Subcutaneous abdominal adipose tissue (tissue), 5 donors: ENCODE measurements at regions not wholly inside any gene's neighbourhood (a gene's known extent, or its start where the extent isn't known, plus 50 kb on each side); places are given as distances from the start of the nearest gene placed in this dataset.
"Not testable (repeated sequence)": the region's sequence is repeated elsewhere in the genome, so short reads cannot be mapped to it uniquely, and the experiment has no call there.

Source experiments
- H3K27ac ChIP-seq: one replicate; pipeline ENCODE4 v1.7.0; 2013; ENCODE audit warnings: low read depth, mild to moderate bottlenecking, inconsistent platforms, low read length, moderate library complexity
- H3K27me3 ChIP-seq, 5 donors: one replicate each; pipeline ENCODE4 v1.7.0; 2013; ENCODE audit warnings: low read length in 5 of 5, inconsistent platforms in 1 of 5; ENCODE audit not compliant: control insufficient read depth in 5 of 5, insufficient read depth in 4 of 5
- H3K36me3 ChIP-seq, 5 donors: one replicate each; pipeline ENCODE4 v1.7.0; 2013; ENCODE audit warnings: low read length in 5 of 5; ENCODE audit not compliant: control insufficient read depth in 5 of 5, insufficient read depth in 5 of 5
- H3K4me1 ChIP-seq, 5 donors: one replicate each; pipeline ENCODE4 v1.7.0; 2013; ENCODE audit warnings: low read length in 5 of 5, mild to moderate bottlenecking in 3 of 5, moderate library complexity in 1 of 5; ENCODE audit not compliant: control insufficient read depth in 5 of 5, insufficient read depth in 5 of 5
- H3K4me3 ChIP-seq, 5 donors: one replicate each; pipeline ENCODE4 v1.7.0; 2013; ENCODE audit warnings: low read length in 5 of 5, low read depth in 1 of 5
- H3K9ac ChIP-seq, 5 donors: one replicate each; pipeline ENCODE4 v1.7.0; 2013; ENCODE audit warnings: low read length in 5 of 5, mild to moderate bottlenecking in 4 of 5, moderate library complexity in 3 of 5
- H3K9me3 ChIP-seq, 5 donors: one replicate each; pipeline ENCODE4 v1.7.0; 2013; ENCODE audit warnings: low read length in 5 of 5; ENCODE audit not compliant: control insufficient read depth in 5 of 5
- donor health status: healthy.
- donor health status: healthy.
- donor health status: healthy.
- donor health status: healthy.
- donor health status: healthy.

- H3K4me1 ChIP-seq: no peaks in the 10 kb centered on the region
- no peaks in the 10 kb centered on the region for H3K9me3 ChIP-seq
- H3K27ac ChIP-seq: no peak overlapping the region
- no peak overlapping the region for H3K4me3 ChIP-seq
- H3K36me3 ChIP-seq: no peaks in the 10 kb centered on the region
- H3K9ac ChIP-seq: no peak overlapping the region
- H3K27me3 ChIP-seq: no peaks in the 10 kb centered on the region
These were observed 146.3 kb upstream of the ZC3H15 start for GRCh38 chr2:186339716-186340115.

- H3K4me1 ChIP-seq: peaks cover 0 to 3% (median 0%) of the 10 kb centered on the region in 5 donors
- H3K27ac ChIP-seq: no peak overlapping the region
- no peaks in the 10 kb centered on the region for H3K27me3 ChIP-seq
- H3K9me3 ChIP-seq: no peaks in the 10 kb centered on the region
- no peak overlapping the region for H3K4me3 ChIP-seq
- H3K9ac ChIP-seq: no peak overlapping the region
- H3K36me3 ChIP-seq: no peaks in the 10 kb centered on the region
These were observed 144.0 kb upstream of the ZC3H15 start for GRCh38 chr2:186342029-186342428.

- Histone ChIP-seq H3K9ac (no peak overlapping the region), H3K4me1 (peaks cover 0 to 11% (median 0%) of the 10 kb centered on the region in 5 donors), H3K27me3 (no peaks in the 10 kb centered on the region), H3K4me3 (no peak overlapping the region), H3K9me3 (no peaks in the 10 kb centered on the region), H3K27ac (no peak overlapping the region), H3K36me3 (no peaks in the 10 kb centered on the region)
These were observed 140.3 kb upstream of the ZC3H15 start for GRCh38 chr2:186345745-186346144.

- no peaks in the 10 kb centered on the region for H3K9me3 ChIP-seq
- no peak overlapping the region for H3K27ac ChIP-seq
- no peaks in the 10 kb centered on the region for H3K27me3 ChIP-seq
- H3K36me3 ChIP-seq: no peaks in the 10 kb centered on the region
- peaks cover 0 to 11% (median 0%) of the 10 kb centered on the region in 5 donors for H3K4me1 ChIP-seq
- no peak overlapping the region for H3K9ac ChIP-seq
- H3K4me3 ChIP-seq: no peak overlapping the region
These were observed 139.8 kb upstream of the ZC3H15 start for GRCh38 chr2:186346216-186346615.

GRCh38 chr2:186347472-186347871, 138.6 kb upstream of the ZC3H15 start:
- peaks cover 0 to 11% (median 0%) of the 10 kb centered on the region in 5 donors for H3K4me1 ChIP-seq
- no peak overlapping the region for H3K9ac ChIP-seq
- peaks cover 0 to 4% (median 0%) of the 10 kb centered on the region in 5 donors for H3K9me3 ChIP-seq
- H3K27me3 ChIP-seq: no peaks in the 10 kb centered on the region
- no peak overlapping the region for H3K27ac ChIP-seq
- no peak overlapping the region for H3K4me3 ChIP-seq
- H3K36me3 ChIP-seq: no peaks in the 10 kb centered on the region

- Histone ChIP-seq H3K9ac (no peak overlapping the region), H3K4me1 (peaks cover 0 to 11% (median 0%) of the 10 kb centered on the region in 5 donors), H3K27ac (no peak overlapping the region), H3K4me3 (no peak overlapping the region), H3K27me3 (no peaks in the 10 kb centered on the region), H3K9me3 (peaks cover 0 to 9% (median 0%) of the 10 kb centered on the region in 5 donors), H3K36me3 (no peaks in the 10 kb centered on the region)
These were observed 137.9 kb upstream of the ZC3H15 start for GRCh38 chr2:186348200-186348599.

GRCh38 chr2:186349508-186349907, 136.6 kb upstream of the ZC3H15 start:
- no peak overlapping the region for H3K27ac ChIP-seq
- no peaks in the 10 kb centered on the region for H3K36me3 ChIP-seq
- H3K9ac ChIP-seq: no peak overlapping the region
- H3K4me3 ChIP-seq: no peak overlapping the region
- H3K4me1 ChIP-seq: peaks cover 0 to 11% (median 0%) of the 10 kb centered on the region in 5 donors
- H3K9me3 ChIP-seq: peaks cover 0 to 19% (median 0%) of the 10 kb centered on the region in 5 donors
- H3K27me3 ChIP-seq: no peaks in the 10 kb centered on the region

- H3K27me3 ChIP-seq, H3K27ac ChIP-seq, H3K4me3 ChIP-seq, H3K36me3 ChIP-seq, H3K9ac ChIP-seq, H3K4me1 ChIP-seq: not testable (repeated sequence)
- peaks cover 0 to 19% (median 0%) of the 10 kb centered on the region in 5 donors for H3K9me3 ChIP-seq
These were observed 131.9 kb upstream of the ZC3H15 start for GRCh38 chr2:186354160-186354559.

GRCh38 chr2:186365406-186365805, 120.7 kb upstream of the ZC3H15 start:
- H3K36me3 ChIP-seq: no peaks in the 10 kb centered on the region
- H3K27me3 ChIP-seq: no peaks in the 10 kb centered on the region
- no peaks in the 10 kb centered on the region for H3K4me1 ChIP-seq
- no peak overlapping the region for H3K27ac ChIP-seq
- peaks cover 0 to 3% (median 3%) of the 10 kb centered on the region in 5 donors for H3K9me3 ChIP-seq
- no peak overlapping the region for H3K4me3 ChIP-seq
- no peak overlapping the region for H3K9ac ChIP-seq

GRCh38 chr2:186379052-186379451, 107.0 kb upstream of the ZC3H15 start:
- no peak overlapping the region for H3K4me3 ChIP-seq
- no peak overlapping the region for H3K9ac ChIP-seq
- H3K4me1 ChIP-seq: no peaks in the 10 kb centered on the region
- H3K9me3 ChIP-seq: peaks cover 0 to 10% (median 3%) of the 10 kb centered on the region in 5 donors
- no peaks in the 10 kb centered on the region for H3K27me3 ChIP-seq
- peaks cover 0 to 4% (median 0%) of the 10 kb centered on the region in 5 donors for H3K36me3 ChIP-seq
- H3K27ac ChIP-seq: no peak overlapping the region

GRCh38 chr2:186380805-186381204, 105.3 kb upstream of the ZC3H15 start:
- no peak overlapping the region for H3K27ac ChIP-seq
- no peak overlapping the region for H3K9ac ChIP-seq
- H3K4me1 ChIP-seq: no peaks in the 10 kb centered on the region
- peaks cover 0 to 4% (median 0%) of the 10 kb centered on the region in 5 donors for H3K36me3 ChIP-seq
- no peak overlapping the region for H3K4me3 ChIP-seq
- H3K9me3 ChIP-seq: peaks cover 0 to 12% (median 6%) of the 10 kb centered on the region in 5 donors
- H3K27me3 ChIP-seq: no peaks in the 10 kb centered on the region
